ENCODE measurements at regions not wholly inside any gene's neighbourhood (a gene's known extent, or its start where the extent isn't known, plus 50 kb on each side); places are given as distances from the start of the nearest gene placed in this dataset.

- Histone ChIP-seq H3K9me3 (peaks cover 0 to 11% (median 0%) of the 10 kb centered on the region in 8 donors), H3K4me3 (no peak overlapping the region), H3K27ac (peak overlapping the region in 3 of 8 donors; percentile 28 to 46 (median 44)), H3K4me1 (peaks cover 0 to 13% (median 0%) of the 10 kb centered on the region in 6 donors), H3K27me3 (replicated peaks in 1 of 7) (peaks cover 0 to 8% (median 0%) of the 10 kb centered on the region in 7 donors), H3K36me3 (no peaks in the 10 kb centered on the region)
- TF ChIP-seq POLR2A (IDR thresholded peaks at IDR 0.05) (no peak), POLR2AphosphoS5 (IDR thresholded peaks at IDR 0.05) (no peak), CTCF (IDR thresholded peaks at IDR 0.05 in 8 of 11, conservative IDR thresholded peaks at IDR 0.05 in 3 of 11) (no peak)
- 58 to 84% (median 74%) methylated on average over 3 of the region's 3 CpGs for WGBS, 5 donors
- DNase-seq = no peak
- intact Hi-C loops (cut with DNase I; ENCODE audit: low total_unique reads) = no loop called here
These were observed 204.4 kb downstream of the ADAMTS15 start for GRCh38 chr11:130652671-130653335.

GRCh38 chr11:130653838-130654636 lies 205.6 kb downstream of the ADAMTS15 start:
- H3K9me3 ChIP-seq = peaks cover 0 to 11% (median 0%) of the 10 kb centered on the region in 8 donors
- no peaks in the 10 kb centered on the region for H3K36me3 ChIP-seq
- H3K27me3 ChIP-seq (replicated peaks in 1 of 7) = peaks cover 0 to 8% (median 0%) of the 10 kb centered on the region in 7 donors
- DNase-seq = no peak
- H3K4me3 ChIP-seq = no peak overlapping the region
- peak overlapping the region in 3 of 8 donors; percentile 28 to 46 (median 44) for H3K27ac ChIP-seq
- TF ChIP-seq POLR2AphosphoS5 (IDR thresholded peaks at IDR 0.05) (peak in 2 of 3 donors; percentile 24 to 42), POLR2A (IDR thresholded peaks at IDR 0.05) (no peak), CTCF (IDR thresholded peaks at IDR 0.05 in 8 of 11, conservative IDR thresholded peaks at IDR 0.05 in 3 of 11) (no peak)
- intact Hi-C loops (cut with DNase I; ENCODE audit: low total_unique reads) = no loop called here
- peaks cover 0 to 13% (median 0%) of the 10 kb centered on the region in 6 donors for H3K4me1 ChIP-seq
- WGBS, 5 donors = 48 to 73% (median 69%) methylated on average over 5 of the region's 5 CpGs

GRCh38 chr11:130655300-130655699 lies 206.9 kb downstream of the ADAMTS15 start:
- TF ChIP-seq POLR2A (IDR thresholded peaks at IDR 0.05) (no peak), POLR2AphosphoS5 (IDR thresholded peaks at IDR 0.05) (no peak), CTCF (IDR thresholded peaks at IDR 0.05 in 8 of 11, conservative IDR thresholded peaks at IDR 0.05 in 3 of 11) (no peak)
- no peak for DNase-seq
- 72 to 98% (median 81%) methylated on average over 2 of the region's 2 CpGs for WGBS, 5 donors
- H3K36me3 ChIP-seq = no peaks in the 10 kb centered on the region
- H3K4me3 ChIP-seq = no peak overlapping the region
- intact Hi-C loops (cut with DNase I; ENCODE audit: low total_unique reads) = no loop called here
- H3K9me3 ChIP-seq = peaks cover 0 to 11% (median 0%) of the 10 kb centered on the region in 8 donors
- H3K4me1 ChIP-seq = peaks cover 0 to 13% (median 0%) of the 10 kb centered on the region in 6 donors
- H3K27ac ChIP-seq = no peak overlapping the region
- H3K27me3 ChIP-seq (replicated peaks in 1 of 7) = peaks cover 0 to 8% (median 0%) of the 10 kb centered on the region in 7 donors

- Histone ChIP-seq H3K9me3 (no peaks in the 10 kb centered on the region), H3K27ac (no peak overlapping the region), H3K4me1 (no peaks in the 10 kb centered on the region), H3K4me3 (no peak overlapping the region), H3K27me3 (replicated peaks in 1 of 7) (no peaks in the 10 kb centered on the region), H3K36me3 (no peaks in the 10 kb centered on the region)
- WGBS, 5 donors = 5 to 11% (median 7%) methylated on average over 1 of the region's 1 CpG
- TF ChIP-seq POLR2A (IDR thresholded peaks at IDR 0.05) (no peak), CTCF (IDR thresholded peaks at IDR 0.05 in 8 of 11, conservative IDR thresholded peaks at IDR 0.05 in 3 of 11) (peak in 2 of 11 experiments; percentile 9 to 13), POLR2AphosphoS5 (IDR thresholded peaks at IDR 0.05) (no peak)
- DNase-seq = no peak
- intact Hi-C loops (cut with DNase I; ENCODE audit: low total_unique reads) = no loop called here
These were observed 218.4 kb downstream of the ADAMTS15 start for GRCh38 chr11:130666781-130667251.

Data from spleen (tissue), 11 donors.